Chondrocyte (in vitro differentiated cells): ENCODE measurements at regions not wholly inside any gene's neighbourhood (a gene's known extent, or its start where the extent isn't known, plus 50 kb on each side); places are given as distances from the start of the nearest gene placed in this dataset.

ENCODE experiments used
- DNase-seq: peaks from one replicate; pipeline ENCODE4 v3.0.0; 2021; ENCODE audit warnings: mixed read lengths, low spot score
- H3K27ac Mint-ChIP-seq: one replicate; pipeline ENCODE4 v1.8.0; 2021; ENCODE audit warnings: mild to moderate bottlenecking, moderate library complexity, mixed read lengths; ENCODE audit not compliant: unreplicated experiment
- H3K27me3 Mint-ChIP-seq: 2 replicates; pipeline ENCODE4 v1.8.0; 2021; ENCODE audit warnings: low read depth, mixed read lengths
- H3K36me3 Mint-ChIP-seq: 2 replicates; pipeline ENCODE4 v1.8.0; 2021; ENCODE audit warnings: low read depth, mixed read lengths
- H3K4me1 Mint-ChIP-seq: 2 replicates; pipeline ENCODE4 v1.8.0; 2021; ENCODE audit warnings: low read depth, mild to moderate bottlenecking, mixed read lengths
- H3K4me3 Mint-ChIP-seq: one replicate; pipeline ENCODE4 v1.8.0; 2021; ENCODE audit warnings: mild to moderate bottlenecking, moderate library complexity, mixed read lengths; ENCODE audit not compliant: unreplicated experiment
- H3K9me3 Mint-ChIP-seq: 2 replicates; pipeline ENCODE4 v1.8.0; 2021; ENCODE audit warnings: low read depth, mixed read lengths
- CTCF ChIP-seq: fragments of 200-600 bp; sonication (generic); IDR thresholded peaks from 2 replicates; pipeline ENCODE4 v1.5.0; 2021; ENCODE audit warnings: antibody characterized with exemption, mild to moderate bottlenecking, moderate library complexity

GRCh38 chr1:224811564-224811963 lies 117.9 kb upstream of the DNAH14 start:
- no peak for TF ChIP-seq CTCF

GRCh38 chr1:224815647-224816046 lies 113.8 kb upstream of the DNAH14 start:
- Mint-ChIP-seq H3K36me3 (no peaks in the 10 kb centered on the region), H3K27ac (no peak overlapping the region), H3K4me1 (no peaks in the 10 kb centered on the region), H3K27me3 (peaks cover 25% of the 10 kb centered on the region), H3K9me3 (no peaks in the 10 kb centered on the region), H3K4me3 (no peak overlapping the region)
- no peak for TF ChIP-seq CTCF
- no peak for DNase-seq

More at GRCh38 chr1:224811564-224811963, 117.9 kb upstream of the DNAH14 start:
- Mint-ChIP-seq H3K36me3 (no peaks in the 10 kb centered on the region), H3K27ac (no peak overlapping the region), H3K9me3 (no peaks in the 10 kb centered on the region), H3K4me1 (no peaks in the 10 kb centered on the region), H3K4me3 (no peak overlapping the region), H3K27me3 (peaks cover 6% of the 10 kb centered on the region)
- no peak for DNase-seq

- peaks cover 4% of the 10 kb centered on the region for H3K9me3 Mint-ChIP-seq
- H3K27me3 Mint-ChIP-seq: peaks cover 25% of the 10 kb centered on the region
- DNase-seq: no peak
- H3K36me3 Mint-ChIP-seq: no peaks in the 10 kb centered on the region
- H3K4me3 Mint-ChIP-seq: no peak overlapping the region
- H3K27ac Mint-ChIP-seq: no peak overlapping the region
- TF ChIP-seq CTCF: no peak
- no peaks in the 10 kb centered on the region for H3K4me1 Mint-ChIP-seq
Observed at GRCh38 chr1:224816062-224816461, 113.4 kb upstream of the DNAH14 start.

- Mint-ChIP-seq H3K9me3 (peaks cover 15% of the 10 kb centered on the region), H3K36me3 (no peaks in the 10 kb centered on the region), H3K27me3 (peaks cover 25% of the 10 kb centered on the region), H3K4me1 (no peaks in the 10 kb centered on the region), H3K4me3 (no peak overlapping the region), H3K27ac (no peak overlapping the region)
- TF ChIP-seq CTCF: no peak
- DNase-seq: no peak
Observed at GRCh38 chr1:224817382-224817781, 112.1 kb upstream of the DNAH14 start.

- no peak overlapping the region for H3K4me3 Mint-ChIP-seq
Observed at GRCh38 chr1:224819861-224820260, 109.6 kb upstream of the DNAH14 start.

More at GRCh38 chr1:224819861-224820260, 109.6 kb upstream of the DNAH14 start:
- Mint-ChIP-seq H3K27me3 (peaks cover 26% of the 10 kb centered on the region), H3K9me3 (peaks cover 25% of the 10 kb centered on the region), H3K27ac (no peak overlapping the region), H3K36me3 (no peaks in the 10 kb centered on the region), H3K4me1 (no peaks in the 10 kb centered on the region)
- no peak for TF ChIP-seq CTCF
- DNase-seq: no peak
